Fibroblast of peridontal ligament (primary cell): ENCODE measurements at regions not wholly inside any gene's neighbourhood (a gene's known extent, or its start where the extent isn't known, plus 50 kb on each side); places are given as distances from the start of the nearest gene placed in this dataset.
"Not testable (repeated sequence)": the region's sequence is repeated elsewhere in the genome, so short reads cannot be mapped to it uniquely, and the experiment has no call there.

ENCODE experiments used
- DNase-seq: peaks from one replicate; pipeline ENCODE4 v3.0.0-alpha.2; 2010; ENCODE audit errors: extremely low read depth

GRCh38 chr22:34592123-34592740 lies 473.7 kb upstream of the ISX start:
- DNase-seq: no peak

GRCh38 chr22:34599567-34599966 lies 466.4 kb upstream of the ISX start:
- DNase-seq: no peak

GRCh38 chr22:34604312-34604711 lies 461.6 kb upstream of the ISX start:
- DNase-seq: no peak

- no peak for DNase-seq
Measured at GRCh38 chr22:34608106-34608505, 457.9 kb upstream of the ISX start.

GRCh38 chr22:34608540-34609115 lies 457.3 kb upstream of the ISX start:
- no peak for DNase-seq

- DNase-seq: no peak
Measured at GRCh38 chr22:34609646-34610045, 456.3 kb upstream of the ISX start.

GRCh38 chr22:34620161-34620560 lies 445.8 kb upstream of the ISX start:
- DNase-seq: no peak

- no peak for DNase-seq
Measured at GRCh38 chr22:34620832-34621231, 445.1 kb upstream of the ISX start.

- no peak for DNase-seq
Measured at GRCh38 chr22:34622602-34623001, 443.4 kb upstream of the ISX start.

GRCh38 chr22:34623580-34623979 lies 442.4 kb upstream of the ISX start:
- no peak for DNase-seq

GRCh38 chr22:34625892-34626291 lies 440.1 kb upstream of the ISX start:
- DNase-seq: not testable (repeated sequence)

GRCh38 chr22:34638128-34638527 lies 427.8 kb upstream of the ISX start:
- DNase-seq: no peak

- DNase-seq: no peak
Measured at GRCh38 chr22:34639911-34640310, 426.0 kb upstream of the ISX start.

GRCh38 chr22:34645375-34645774 lies 420.6 kb upstream of the ISX start:
- DNase-seq: no peak

- DNase-seq: no peak
Measured at GRCh38 chr22:34669001-34669400, 397.0 kb upstream of the ISX start.

- DNase-seq: not testable (repeated sequence)
Measured at GRCh38 chr22:34683031-34683430, 382.9 kb upstream of the ISX start.

- not testable (repeated sequence) for DNase-seq
Measured at GRCh38 chr22:34684278-34684677, 381.7 kb upstream of the ISX start.

- no peak for DNase-seq
Measured at GRCh38 chr22:34687116-34687515, 378.8 kb upstream of the ISX start.

- no peak for DNase-seq
Measured at GRCh38 chr22:34688825-34689224, 377.1 kb upstream of the ISX start.

- DNase-seq: no peak
Measured at GRCh38 chr22:34696557-34696956, 369.4 kb upstream of the ISX start.

- no peak for DNase-seq
Measured at GRCh38 chr22:34702279-34702678, 363.7 kb upstream of the ISX start.

- DNase-seq: no peak
Measured at GRCh38 chr22:34709641-34710040, 356.3 kb upstream of the ISX start.

GRCh38 chr22:34722901-34723300 lies 343.1 kb upstream of the ISX start:
- no peak for DNase-seq

- no peak for DNase-seq
Measured at GRCh38 chr22:34736081-34736480, 329.9 kb upstream of the ISX start.
